MCF 10A (cell line): ENCODE measurements at regions not wholly inside any gene's neighbourhood (a gene's known extent, or its start where the extent isn't known, plus 50 kb on each side); places are given as distances from the start of the nearest gene placed in this dataset.

ENCODE experiments used
- BruUV-seq: library from RNA; stranded (reverse); fragments of 400-500 nt; replicated peaks from 2 replicates; lab custom pipeline; 2021; lab: Mats Ljungman, UMichigan
- CTCF ChIA-PET: fragments of 300-600 bp; sonication (Branson Sonifier 250); formaldehyde crosslinking; extraction: SDS; loops from one replicate; lab custom pipeline; 2021; ENCODE audit warnings: antibody characterized with exemption, inconsistent platforms; lab: Yijun Ruan, JAX
- POLR2A ChIA-PET: fragments of 300-600, 350-650 bp; sonication (Branson Sonifier 250); formaldehyde crosslinking; extraction: SDS; loops from one replicate; lab custom pipeline; 2020; ENCODE audit warnings: antibody characterized with exemption, inconsistent platforms; lab: Yijun Ruan, JAX
- DNase-seq: peaks from one replicate; pipeline ENCODE4 v3.0.0-alpha.2; 2018; ENCODE audit not compliant: unreplicated experiment
- H3K27ac Mint-ChIP-seq: one replicate; pipeline ENCODE4 v1.8.0; 2022; ENCODE audit warnings: mild to moderate bottlenecking, low read depth, mixed read lengths; ENCODE audit not compliant: unreplicated experiment
- H3K27me3 Mint-ChIP-seq: one replicate; pipeline ENCODE4 v1.8.0; 2022; ENCODE audit warnings: mixed read lengths; ENCODE audit not compliant: insufficient read depth, unreplicated experiment
- H3K36me3 Mint-ChIP-seq: one replicate; pipeline ENCODE4 v1.8.0; 2022; ENCODE audit warnings: mild to moderate bottlenecking, moderate library complexity, mixed read lengths; ENCODE audit not compliant: insufficient read depth, unreplicated experiment
- H3K4me1 Mint-ChIP-seq: one replicate; pipeline ENCODE4 v1.8.0; 2022; ENCODE audit warnings: mixed read lengths; ENCODE audit not compliant: insufficient read depth, unreplicated experiment
- H3K4me3 Mint-ChIP-seq: one replicate; pipeline ENCODE4 v1.8.0; 2022; ENCODE audit warnings: mild to moderate bottlenecking, moderate library complexity, mixed read lengths; ENCODE audit not compliant: unreplicated experiment
- H3K9me3 Mint-ChIP-seq: one replicate; pipeline ENCODE4 v1.8.0; 2022; ENCODE audit warnings: mixed read lengths; ENCODE audit not compliant: unreplicated experiment
- intact Hi-C: fragments of 100-400 bp; cut with micrococcal nuclease; formaldehyde crosslinking; loops from 2 replicates; pipeline ENCODE4 v1.14.1; 2022
- TF ChIP-seq, protein P1 (sequence below): fragments of 200-600 bp; IDR thresholded peaks from one replicate; pipeline ENCODE4 v1.8.0; 2022; ENCODE audit warnings: antibody characterized with exemption, mild to moderate bottlenecking; ENCODE audit not compliant: unreplicated experiment

DNA sequence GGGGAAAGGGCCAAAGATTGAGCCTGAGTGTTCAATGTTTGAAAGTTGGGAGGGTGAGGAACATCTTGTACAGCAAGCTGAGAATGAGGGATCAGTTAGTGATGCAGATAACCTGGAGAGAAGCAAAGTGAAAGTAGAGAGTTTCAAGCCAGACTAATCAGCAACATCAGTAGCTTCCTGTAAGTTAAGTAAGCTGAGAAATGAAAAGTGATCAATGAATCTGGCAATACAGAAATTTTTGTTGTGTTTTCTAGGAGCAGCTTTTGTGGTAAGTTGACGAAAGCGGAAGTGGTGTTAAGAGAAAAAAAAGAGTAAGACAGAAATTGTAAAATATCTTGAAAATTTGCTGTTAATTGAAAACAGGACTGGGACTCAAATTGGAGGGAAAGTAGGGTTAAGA is 855.5 kb upstream of the MAP3K7 start:
- H3K27me3 Mint-ChIP-seq, result no peaks in the 10 kb centered on the region
- H3K27ac Mint-ChIP-seq, result no peak overlapping the region
- no peak for DNase-seq
- no peaks in the 10 kb centered on the region for H3K9me3 Mint-ChIP-seq
- no TSS peak for BruUV-seq
- CTCF ChIA-PET, result interaction anchor here (1.2 to 1.8 kb wide), 2 partner anchors 9 to 11 kb away, joined by 6 read pairs; no protein-coding TSS in a partner anchor
- no peak overlapping the region for H3K4me3 Mint-ChIP-seq
- intact Hi-C loops, result no loop called here
- peaks cover 14% of the 10 kb centered on the region for H3K4me1 Mint-ChIP-seq
- H3K36me3 Mint-ChIP-seq, result no peaks in the 10 kb centered on the region
- TF ChIP-seq, protein P1, sequence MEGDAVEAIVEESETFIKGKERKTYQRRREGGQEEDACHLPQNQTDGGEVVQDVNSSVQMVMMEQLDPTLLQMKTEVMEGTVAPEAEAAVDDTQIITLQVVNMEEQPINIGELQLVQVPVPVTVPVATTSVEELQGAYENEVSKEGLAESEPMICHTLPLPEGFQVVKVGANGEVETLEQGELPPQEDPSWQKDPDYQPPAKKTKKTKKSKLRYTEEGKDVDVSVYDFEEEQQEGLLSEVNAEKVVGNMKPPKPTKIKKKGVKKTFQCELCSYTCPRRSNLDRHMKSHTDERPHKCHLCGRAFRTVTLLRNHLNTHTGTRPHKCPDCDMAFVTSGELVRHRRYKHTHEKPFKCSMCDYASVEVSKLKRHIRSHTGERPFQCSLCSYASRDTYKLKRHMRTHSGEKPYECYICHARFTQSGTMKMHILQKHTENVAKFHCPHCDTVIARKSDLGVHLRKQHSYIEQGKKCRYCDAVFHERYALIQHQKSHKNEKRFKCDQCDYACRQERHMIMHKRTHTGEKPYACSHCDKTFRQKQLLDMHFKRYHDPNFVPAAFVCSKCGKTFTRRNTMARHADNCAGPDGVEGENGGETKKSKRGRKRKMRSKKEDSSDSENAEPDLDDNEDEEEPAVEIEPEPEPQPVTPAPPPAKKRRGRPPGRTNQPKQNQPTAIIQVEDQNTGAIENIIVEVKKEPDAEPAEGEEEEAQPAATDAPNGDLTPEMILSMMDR, result no peak
- POLR2A ChIA-PET, result interaction anchor here (0.7 kb wide), 1 partner anchor 20 kb away, joined by 3 read pairs; no protein-coding TSS in a partner anchor

DNA sequence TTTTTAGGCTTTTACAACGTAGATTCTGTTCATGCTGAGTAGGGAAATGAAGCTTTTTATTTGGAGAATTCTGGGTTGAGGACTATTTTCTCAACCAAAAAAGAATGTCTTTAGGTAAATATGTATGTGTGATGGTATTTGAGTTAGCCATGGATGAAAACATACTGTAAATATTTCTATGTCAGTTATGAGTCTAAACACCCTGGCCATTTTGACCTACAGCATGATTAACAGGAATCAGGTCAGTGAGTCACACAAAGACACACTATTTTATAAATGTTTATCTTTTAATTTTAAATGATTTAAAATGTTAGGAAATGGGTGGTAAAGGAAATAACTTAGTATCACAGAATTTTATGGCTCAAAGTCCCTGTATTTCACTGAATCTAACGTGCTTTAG is 851.7 kb upstream of the MAP3K7 start:
- H3K4me3 Mint-ChIP-seq, result no peak overlapping the region
- BruUV-seq, result no TSS peak
- CTCF ChIA-PET, result no interaction called here
- H3K27ac Mint-ChIP-seq, result no peak overlapping the region
- peak; percentile 4 for DNase-seq
- H3K9me3 Mint-ChIP-seq, result no peaks in the 10 kb centered on the region
- H3K4me1 Mint-ChIP-seq, result peaks cover 14% of the 10 kb centered on the region
- TF ChIP-seq, protein P1, result no peak
- H3K27me3 Mint-ChIP-seq, result no peaks in the 10 kb centered on the region
- no peaks in the 10 kb centered on the region for H3K36me3 Mint-ChIP-seq
- POLR2A ChIA-PET, result no interaction called here
- intact Hi-C loops, result no loop called here

DNA sequence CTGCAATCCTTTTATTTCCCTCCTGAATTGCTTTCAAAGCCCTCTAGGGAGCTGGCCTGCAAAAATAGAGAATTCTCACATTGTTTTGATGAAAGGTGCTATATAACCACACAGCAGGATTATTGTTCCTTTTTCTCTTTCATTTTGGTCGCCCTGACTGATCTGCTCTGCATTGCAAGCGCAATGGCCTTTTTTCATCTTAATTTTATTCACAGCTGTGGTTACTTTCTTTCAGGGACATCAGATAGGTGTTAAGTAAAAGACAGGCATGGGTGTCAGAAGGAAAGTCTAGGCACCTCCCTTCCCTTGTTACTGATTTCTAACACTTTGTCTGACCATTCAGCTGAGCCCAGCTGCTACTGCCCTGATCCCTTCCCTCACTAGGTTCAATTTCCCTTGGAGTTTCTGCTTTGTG is 850.5 kb upstream of the MAP3K7 start:
- no peak for DNase-seq
- POLR2A ChIA-PET, result interaction anchor here (0.6 kb wide), 1 partner anchor 1584 kb away, joined by 3 read pairs; no protein-coding TSS in a partner anchor
- Mint-ChIP-seq H3K4me1 (peaks cover 5% of the 10 kb centered on the region), H3K36me3 (no peaks in the 10 kb centered on the region), H3K4me3 (no peak overlapping the region), H3K9me3 (no peaks in the 10 kb centered on the region), H3K27me3 (no peaks in the 10 kb centered on the region), H3K27ac (no peak overlapping the region)
- CTCF ChIA-PET, result interaction anchor here (0.7 to 1.1 kb wide), 2 partner anchors 9 to 10 kb away, joined by 3 to 4 read pairs; no protein-coding TSS in a partner anchor
- TF ChIP-seq, protein P1, result no peak
- BruUV-seq, result no TSS peak
- intact Hi-C loops, result no loop called here

DNA sequence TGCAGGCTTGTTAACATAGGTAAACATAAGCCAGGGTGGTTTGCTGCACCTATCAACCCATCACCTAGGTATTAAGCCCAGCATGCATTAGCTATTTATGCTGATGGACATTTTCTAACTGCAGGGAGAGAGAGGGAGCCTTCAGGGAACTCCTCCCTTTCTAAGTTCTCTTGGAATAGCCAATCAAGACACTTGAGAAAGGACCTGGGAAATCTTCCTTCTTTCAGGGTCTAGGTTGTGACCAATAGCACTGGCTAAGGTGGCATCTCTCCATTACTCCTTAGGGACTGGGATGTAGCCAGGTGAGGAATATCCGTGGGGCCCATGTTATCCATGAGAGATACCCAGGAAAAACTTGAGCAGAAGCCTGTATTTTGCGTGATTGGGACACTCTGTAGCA is 849.6 kb upstream of the MAP3K7 start:
- Mint-ChIP-seq H3K27me3 (no peaks in the 10 kb centered on the region), H3K36me3 (no peaks in the 10 kb centered on the region), H3K27ac (no peak overlapping the region), H3K4me3 (no peak overlapping the region), H3K9me3 (no peaks in the 10 kb centered on the region), H3K4me1 (no peaks in the 10 kb centered on the region)
- TF ChIP-seq, protein P1, result no peak
- DNase-seq, result no peak
- POLR2A ChIA-PET, result no interaction called here
- intact Hi-C loops, result no loop called here
- BruUV-seq, result no TSS peak
- CTCF ChIA-PET, result no interaction called here
